ENCODE measurements at regions not wholly inside any gene's neighbourhood (a gene's known extent, or its start where the extent isn't known, plus 50 kb on each side); places are given as distances from the start of the nearest gene placed in this dataset.

GRCh38 chr1:216881695-216882094 lies 158.5 kb upstream of the ESRRG start:
- no peaks in the 10 kb centered on the region for H3K27me3 ChIP-seq
- no peak overlapping the region for H3K4me3 ChIP-seq
- TF ChIP-seq POLR2A (IDR thresholded peaks at IDR 0.05): no peak
- TF ChIP-seq CTCF (IDR thresholded peaks at IDR 0.05): no peak
- no peaks in the 10 kb centered on the region for H3K4me1 ChIP-seq (replicated peaks in 1 of 2)
- no peak for DNase-seq
- intact Hi-C loops (cut with DNase I): no loop called here
- H3K27ac ChIP-seq: no peak overlapping the region
- H3K9me3 ChIP-seq (replicated peaks in 1 of 3): no peaks in the 10 kb centered on the region
- WGBS, 4 donors: 76 to 90% (median 83%) methylated on average over 2 of the region's 2 CpGs
- H3K36me3 ChIP-seq (replicated peaks in 1 of 2): no peaks in the 10 kb centered on the region

GRCh38 chr1:216866714-216867113 lies 143.5 kb upstream of the ESRRG start:
- no peak overlapping the region for H3K4me3 ChIP-seq
- TF ChIP-seq CTCF (IDR thresholded peaks at IDR 0.05): no peak
- no peak for TF ChIP-seq POLR2A (IDR thresholded peaks at IDR 0.05)
- no peaks in the 10 kb centered on the region for H3K36me3 ChIP-seq (replicated peaks in 1 of 2)
- H3K27me3 ChIP-seq: no peaks in the 10 kb centered on the region
- DNase-seq: no peak
- H3K9me3 ChIP-seq (replicated peaks in 1 of 3): peaks cover 0 to 4% (median 0%) of the 10 kb centered on the region in 3 donors
- no peaks in the 10 kb centered on the region for H3K4me1 ChIP-seq (replicated peaks in 1 of 2)
- 56 to 68% (median 60%) methylated on average over 2 of the region's 2 CpGs for WGBS, 4 donors
- intact Hi-C loops (cut with DNase I): no loop called here
- no peak overlapping the region for H3K27ac ChIP-seq

- Histone ChIP-seq H3K4me1 (replicated peaks in 1 of 2) (no peaks in the 10 kb centered on the region), H3K27ac (no peak overlapping the region), H3K4me3 (no peak overlapping the region), H3K36me3 (replicated peaks in 1 of 2) (no peaks in the 10 kb centered on the region), H3K27me3 (no peaks in the 10 kb centered on the region), H3K9me3 (replicated peaks in 1 of 3) (no peaks in the 10 kb centered on the region)
- intact Hi-C loops (cut with DNase I): no loop called here
- DNase-seq: no peak
- 78 to 92% (median 84%) methylated on average over 3 of the region's 3 CpGs for WGBS, 4 donors
- TF ChIP-seq CTCF (IDR thresholded peaks at IDR 0.05) (no peak), POLR2A (IDR thresholded peaks at IDR 0.05) (no peak)
These were observed 132.6 kb upstream of the ESRRG start for GRCh38 chr1:216855810-216856209.

- DNase-seq: no peak
- H3K27me3 ChIP-seq: no peaks in the 10 kb centered on the region
- TF ChIP-seq CTCF (IDR thresholded peaks at IDR 0.05): no peak
- TF ChIP-seq POLR2A (IDR thresholded peaks at IDR 0.05): no peak
- no peak overlapping the region for H3K4me3 ChIP-seq
- no peaks in the 10 kb centered on the region for H3K4me1 ChIP-seq (replicated peaks in 1 of 2)
- 79 to 88% (median 83%) methylated on average over 6 of the region's 6 CpGs for WGBS, 4 donors
- H3K36me3 ChIP-seq (replicated peaks in 1 of 2): no peaks in the 10 kb centered on the region
- H3K27ac ChIP-seq: no peak overlapping the region
- no peaks in the 10 kb centered on the region for H3K9me3 ChIP-seq (replicated peaks in 1 of 3)
- intact Hi-C loops (cut with DNase I): no loop called here
These were observed 131.7 kb upstream of the ESRRG start for GRCh38 chr1:216854836-216855484.

Data from adrenal gland (tissue), 9 donors.